ENCODE measurements at regions not wholly inside any gene's neighbourhood (a gene's known extent, or its start where the extent isn't known, plus 50 kb on each side); places are given as distances from the start of the nearest gene placed in this dataset.
A peak's percentile ranks its signal among the peaks of the same experiment; 100 is the strongest.
"Not testable (repeated sequence)": the region's sequence is repeated elsewhere in the genome, so short reads cannot be mapped to it uniquely, and the experiment has no call there.

GRCh38 chr11:23577296-23577695 is 717.0 kb upstream of the CCDC179 start:
- no peak for ATAC-seq
- Mint-ChIP-seq H3K27me3 (no peaks in the 10 kb centered on the region), H3K9me3 (peaks cover 2% of the 10 kb centered on the region), H3K4me3 (no peak overlapping the region), H3K27ac (no peak overlapping the region), H3K36me3 (no peaks in the 10 kb centered on the region), H3K4me1 (no peaks in the 10 kb centered on the region)

- peaks cover 3% of the 10 kb centered on the region for H3K9me3 Mint-ChIP-seq
- no peak overlapping the region for H3K27ac Mint-ChIP-seq
- H3K4me3 Mint-ChIP-seq: no peak overlapping the region
- ATAC-seq: no peak
- H3K4me1 Mint-ChIP-seq: no peaks in the 10 kb centered on the region
- no peaks in the 10 kb centered on the region for H3K36me3 Mint-ChIP-seq
- H3K27me3 Mint-ChIP-seq: no peaks in the 10 kb centered on the region
Observed at GRCh38 chr11:23585416-23586104, 725.3 kb upstream of the CCDC179 start.

- ATAC-seq: no peak
- no peaks in the 10 kb centered on the region for H3K36me3 Mint-ChIP-seq
- H3K9me3 Mint-ChIP-seq: peaks cover 3% of the 10 kb centered on the region
- no peaks in the 10 kb centered on the region for H3K4me1 Mint-ChIP-seq
- no peak overlapping the region for H3K27ac Mint-ChIP-seq
- no peak overlapping the region for H3K4me3 Mint-ChIP-seq
- no peaks in the 10 kb centered on the region for H3K27me3 Mint-ChIP-seq
Observed at GRCh38 chr11:23586173-23586572, 725.9 kb upstream of the CCDC179 start.

GRCh38 chr11:23590596-23591308 is 730.5 kb upstream of the CCDC179 start:
- Mint-ChIP-seq H3K36me3 (no peaks in the 10 kb centered on the region), H3K27me3 (no peaks in the 10 kb centered on the region), H3K4me3 (no peak overlapping the region), H3K27ac (no peak overlapping the region), H3K4me1 (no peaks in the 10 kb centered on the region), H3K9me3 (peaks cover 6% of the 10 kb centered on the region)
- ATAC-seq: no peak

GRCh38 chr11:23594755-23595154 is 734.5 kb upstream of the CCDC179 start:
- Mint-ChIP-seq H3K4me1 (no peaks in the 10 kb centered on the region), H3K9me3 (peaks cover 5% of the 10 kb centered on the region), H3K27ac (no peak overlapping the region), H3K4me3 (no peak overlapping the region), H3K36me3 (no peaks in the 10 kb centered on the region), H3K27me3 (no peaks in the 10 kb centered on the region)
- no peak for ATAC-seq

GRCh38 chr11:23604966-23605365 is 744.7 kb upstream of the CCDC179 start:
- H3K36me3 Mint-ChIP-seq: no peaks in the 10 kb centered on the region
- ATAC-seq: no peak
- H3K27ac Mint-ChIP-seq: no peak overlapping the region
- H3K9me3 Mint-ChIP-seq: peaks cover 4% of the 10 kb centered on the region
- H3K4me3 Mint-ChIP-seq: no peak overlapping the region
- no peaks in the 10 kb centered on the region for H3K4me1 Mint-ChIP-seq
- no peaks in the 10 kb centered on the region for H3K27me3 Mint-ChIP-seq

- Mint-ChIP-seq H3K36me3 (no peaks in the 10 kb centered on the region), H3K4me3 (no peak overlapping the region), H3K9me3 (peaks cover 4% of the 10 kb centered on the region), H3K27me3 (no peaks in the 10 kb centered on the region), H3K27ac (no peak overlapping the region), H3K4me1 (no peaks in the 10 kb centered on the region)
- ATAC-seq: no peak
Observed at GRCh38 chr11:23606191-23606590, 745.9 kb upstream of the CCDC179 start.

- ATAC-seq: no peak
- Mint-ChIP-seq H3K36me3 (no peaks in the 10 kb centered on the region), H3K4me3 (no peak overlapping the region), H3K27ac (no peak overlapping the region), H3K9me3 (peaks cover 3% of the 10 kb centered on the region), H3K27me3 (no peaks in the 10 kb centered on the region), H3K4me1 (no peaks in the 10 kb centered on the region)
Observed at GRCh38 chr11:23611726-23612125, 751.5 kb upstream of the CCDC179 start.

GRCh38 chr11:23620617-23621016 is 760.3 kb upstream of the CCDC179 start:
- H3K4me3 Mint-ChIP-seq: no peak overlapping the region
- H3K36me3 Mint-ChIP-seq: no peaks in the 10 kb centered on the region
- H3K27ac Mint-ChIP-seq: no peak overlapping the region
- ATAC-seq: no peak
- no peaks in the 10 kb centered on the region for H3K27me3 Mint-ChIP-seq
- H3K4me1 Mint-ChIP-seq: no peaks in the 10 kb centered on the region
- H3K9me3 Mint-ChIP-seq: peaks cover 10% of the 10 kb centered on the region

- H3K36me3 Mint-ChIP-seq: no peaks in the 10 kb centered on the region
- ATAC-seq: no peak
- no peaks in the 10 kb centered on the region for H3K27me3 Mint-ChIP-seq
- peaks cover 8% of the 10 kb centered on the region for H3K9me3 Mint-ChIP-seq
- no peaks in the 10 kb centered on the region for H3K4me1 Mint-ChIP-seq
- H3K4me3 Mint-ChIP-seq: no peak overlapping the region
- H3K27ac Mint-ChIP-seq: no peak overlapping the region
Observed at GRCh38 chr11:23632293-23632692, 772.0 kb upstream of the CCDC179 start.

- Mint-ChIP-seq H3K9me3 (peaks cover 4% of the 10 kb centered on the region), H3K27ac (no peak overlapping the region), H3K4me3 (no peak overlapping the region), H3K36me3 (no peaks in the 10 kb centered on the region), H3K27me3 (no peaks in the 10 kb centered on the region), H3K4me1 (no peaks in the 10 kb centered on the region)
- ATAC-seq: no peak
Observed at GRCh38 chr11:23644443-23644842, 784.2 kb upstream of the CCDC179 start.

- not testable (repeated sequence) for H3K27me3 Mint-ChIP-seq, H3K4me3 Mint-ChIP-seq, H3K36me3 Mint-ChIP-seq, H3K27ac Mint-ChIP-seq, H3K4me1 Mint-ChIP-seq, H3K9me3 Mint-ChIP-seq, ATAC-seq
Observed at GRCh38 chr11:23652336-23652735, 792.1 kb upstream of the CCDC179 start.

GRCh38 chr11:23653071-23653675 is 792.9 kb upstream of the CCDC179 start:
- peak; percentile 43 for ATAC-seq
- Mint-ChIP-seq H3K9me3 (peaks cover 5% of the 10 kb centered on the region), H3K27ac (no peak overlapping the region), H3K36me3 (no peaks in the 10 kb centered on the region), H3K27me3 (no peaks in the 10 kb centered on the region), H3K4me1 (no peaks in the 10 kb centered on the region), H3K4me3 (no peak overlapping the region)

GRCh38 chr11:23668324-23668723 is 808.0 kb upstream of the CCDC179 start:
- H3K27ac Mint-ChIP-seq: no peak overlapping the region
- H3K4me1 Mint-ChIP-seq: no peaks in the 10 kb centered on the region
- no peaks in the 10 kb centered on the region for H3K9me3 Mint-ChIP-seq
- no peak for ATAC-seq
- no peaks in the 10 kb centered on the region for H3K27me3 Mint-ChIP-seq
- no peaks in the 10 kb centered on the region for H3K36me3 Mint-ChIP-seq
- H3K4me3 Mint-ChIP-seq: no peak overlapping the region

GRCh38 chr11:23673366-23673765 is 813.1 kb upstream of the CCDC179 start:
- Mint-ChIP-seq H3K36me3 (no peaks in the 10 kb centered on the region), H3K4me1 (no peaks in the 10 kb centered on the region)
- ATAC-seq: no peak

GRCh38 chr11:23674866-23675265 is 814.6 kb upstream of the CCDC179 start:
- no peak overlapping the region for H3K4me3 Mint-ChIP-seq
- no peaks in the 10 kb centered on the region for H3K4me1 Mint-ChIP-seq

More at GRCh38 chr11:23673366-23673765, 813.1 kb upstream of the CCDC179 start:
- H3K27ac Mint-ChIP-seq: no peak overlapping the region
- H3K9me3 Mint-ChIP-seq: no peaks in the 10 kb centered on the region
- no peaks in the 10 kb centered on the region for H3K27me3 Mint-ChIP-seq
- no peak overlapping the region for H3K4me3 Mint-ChIP-seq

More at GRCh38 chr11:23674866-23675265, 814.6 kb upstream of the CCDC179 start:
- Mint-ChIP-seq H3K27me3 (no peaks in the 10 kb centered on the region), H3K9me3 (no peaks in the 10 kb centered on the region), H3K27ac (no peak overlapping the region), H3K36me3 (no peaks in the 10 kb centered on the region)
- ATAC-seq: no peak
